ENCODE measurements at regions not wholly inside any gene's neighbourhood (a gene's known extent, or its start where the extent isn't known, plus 50 kb on each side); places are given as distances from the start of the nearest gene placed in this dataset.

- TF ChIP-seq CTCF (IDR thresholded peaks at IDR 0.05) (no peak), POLR2A (IDR thresholded peaks at IDR 0.05) (no peak)
Observed at GRCh38 chr9:16180091-16180490, 627.2 kb downstream of the CCDC171 start.

All from adrenal gland (tissue), 5 donors.